ENCODE measurements at regions not wholly inside any gene's neighbourhood (a gene's known extent, or its start where the extent isn't known, plus 50 kb on each side); places are given as distances from the start of the nearest gene placed in this dataset.

DNA sequence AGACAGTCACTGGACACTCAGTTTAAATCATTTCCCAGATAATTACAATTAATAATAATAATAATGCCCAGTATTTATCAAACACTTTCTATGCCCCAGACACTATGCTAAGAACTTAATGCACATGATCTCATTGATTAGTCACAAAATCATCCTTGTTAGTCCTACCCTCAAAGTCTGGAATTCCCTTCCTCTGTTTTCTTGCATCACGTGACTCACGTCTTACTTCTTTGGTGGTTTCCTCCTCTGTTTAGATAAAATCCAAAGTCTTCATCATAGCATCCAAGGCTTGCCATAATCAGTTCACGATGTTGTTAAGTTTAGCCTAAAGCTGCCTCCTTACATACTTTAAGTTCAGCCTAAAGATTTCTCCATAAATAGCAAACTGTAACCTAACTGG, 471.9 kb downstream of the PMP22 start:
- TF ChIP-seq POLR2A (IDR thresholded peaks at IDR 0.05), result no peak
- no peak for TF ChIP-seq CTCF (IDR thresholded peaks at IDR 0.05)
- TF ChIP-seq POLR2AphosphoS5 (IDR thresholded peaks at IDR 0.05; ENCODE audit: insufficient read depth in 1 of 2, low read depth in 1 of 2), result no peak
